K562 (cell line): ENCODE measurements at regions not wholly inside any gene's neighbourhood (a gene's known extent, or its start where the extent isn't known, plus 50 kb on each side); places are given as distances from the start of the nearest gene placed in this dataset.

Experiments used
- CBFA2T3 ChIP-seq: fragments of 450-650 bp; IDR thresholded peaks from 2 replicates; pipeline ENCODE4 v1.6.1; 2017
- KLF6 ChIP-seq: fragments of 250-450 bp; sonication (Bioruptor Pico); IDR thresholded peaks from 2 replicates; pipeline ENCODE4 v1.4.0; 2020; ENCODE audit warnings: mild to moderate bottlenecking, moderate library complexity, borderline replicate concordance
- NR4A1 ChIP-seq, 2 experiments: fragments of 250-450 bp in 1 of 2; fragments of 450-650 bp in 1 of 2; sonication (Bioruptor Pico) in 1 of 2; IDR thresholded peaks; 2 replicates each; pipeline versions ENCODE4 v1.4.0 to v1.6.1; 2016 to 2020; ENCODE audit warnings: mild to moderate bottlenecking in 2 of 2, missing compliant biosample characterization in 1 of 2, missing genetic modification characterization in 1 of 2, moderate library complexity in 1 of 2
- SP2 ChIP-seq: IDR thresholded peaks from 2 replicates; pipeline ENCODE4 v1.6.1; 2011; ENCODE audit warnings: mild to moderate bottlenecking, low read depth, low read length, moderate library complexity; ENCODE audit not compliant: poor library complexity, severe bottlenecking; ENCODE audit errors: extremely low read depth
- ZC3H11A ChIP-seq: IDR thresholded peaks from 2 replicates; pipeline ENCODE4 v1.6.1; 2012; ENCODE audit warnings: low read depth, low read length, improper control_type of control experiment
- ZNF253 ChIP-seq: fragments of 250-450 bp; sonication (Bioruptor Pico); conservative IDR thresholded peaks from 2 replicates; pipeline ENCODE4 v1.6.1; 2021; ENCODE audit warnings: mild to moderate bottlenecking
- TF ChIP-seq, protein P1 (sequence below): fragments of 450-650 bp; conservative IDR thresholded peaks from 2 replicates; pipeline ENCODE4 v1.6.1; 2016; ENCODE audit warnings: missing genetic modification characterization, low read depth, mild to moderate bottlenecking, control low read depth, missing compliant biosample characterization
- TF ChIP-seq, protein P2 (sequence below): fragments of 250-450 bp; sonication (Bioruptor Pico); IDR thresholded peaks from 2 replicates; pipeline ENCODE4 v1.4.0; 2020

DNA sequence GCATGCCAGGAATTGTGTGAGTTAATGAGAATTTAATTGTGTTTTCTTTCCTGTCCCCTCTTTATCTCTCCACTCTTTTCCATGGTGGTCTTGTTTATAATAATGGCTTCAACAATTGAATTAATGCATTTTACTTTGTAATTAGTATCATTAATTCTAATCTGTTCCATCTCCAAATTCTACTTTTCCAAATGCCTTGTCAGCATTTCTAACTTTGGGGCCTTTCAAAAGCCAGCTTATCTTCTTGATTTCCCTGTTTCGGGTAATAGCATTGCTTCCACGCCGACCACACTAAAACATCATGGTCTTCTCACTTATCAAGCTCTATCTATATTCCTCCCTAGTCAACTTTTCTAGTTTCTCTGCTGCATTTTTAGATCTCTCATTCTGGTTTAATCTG, 54.2 kb upstream of the RMST start (continued):
- no peak for TF ChIP-seq KLF6 (CRISPR knock-in tag)
- TF ChIP-seq ZC3H11A: no peak
- TF ChIP-seq CBFA2T3: no peak
- TF ChIP-seq, protein P1, sequence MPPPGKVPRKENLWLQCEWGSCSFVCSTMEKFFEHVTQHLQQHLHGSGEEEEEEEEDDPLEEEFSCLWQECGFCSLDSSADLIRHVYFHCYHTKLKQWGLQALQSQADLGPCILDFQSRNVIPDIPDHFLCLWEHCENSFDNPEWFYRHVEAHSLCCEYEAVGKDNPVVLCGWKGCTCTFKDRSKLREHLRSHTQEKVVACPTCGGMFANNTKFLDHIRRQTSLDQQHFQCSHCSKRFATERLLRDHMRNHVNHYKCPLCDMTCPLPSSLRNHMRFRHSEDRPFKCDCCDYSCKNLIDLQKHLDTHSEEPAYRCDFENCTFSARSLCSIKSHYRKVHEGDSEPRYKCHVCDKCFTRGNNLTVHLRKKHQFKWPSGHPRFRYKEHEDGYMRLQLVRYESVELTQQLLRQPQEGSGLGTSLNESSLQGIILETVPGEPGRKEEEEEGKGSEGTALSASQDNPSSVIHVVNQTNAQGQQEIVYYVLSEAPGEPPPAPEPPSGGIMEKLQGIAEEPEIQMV (tag): no peak
- TF ChIP-seq, protein P2, sequence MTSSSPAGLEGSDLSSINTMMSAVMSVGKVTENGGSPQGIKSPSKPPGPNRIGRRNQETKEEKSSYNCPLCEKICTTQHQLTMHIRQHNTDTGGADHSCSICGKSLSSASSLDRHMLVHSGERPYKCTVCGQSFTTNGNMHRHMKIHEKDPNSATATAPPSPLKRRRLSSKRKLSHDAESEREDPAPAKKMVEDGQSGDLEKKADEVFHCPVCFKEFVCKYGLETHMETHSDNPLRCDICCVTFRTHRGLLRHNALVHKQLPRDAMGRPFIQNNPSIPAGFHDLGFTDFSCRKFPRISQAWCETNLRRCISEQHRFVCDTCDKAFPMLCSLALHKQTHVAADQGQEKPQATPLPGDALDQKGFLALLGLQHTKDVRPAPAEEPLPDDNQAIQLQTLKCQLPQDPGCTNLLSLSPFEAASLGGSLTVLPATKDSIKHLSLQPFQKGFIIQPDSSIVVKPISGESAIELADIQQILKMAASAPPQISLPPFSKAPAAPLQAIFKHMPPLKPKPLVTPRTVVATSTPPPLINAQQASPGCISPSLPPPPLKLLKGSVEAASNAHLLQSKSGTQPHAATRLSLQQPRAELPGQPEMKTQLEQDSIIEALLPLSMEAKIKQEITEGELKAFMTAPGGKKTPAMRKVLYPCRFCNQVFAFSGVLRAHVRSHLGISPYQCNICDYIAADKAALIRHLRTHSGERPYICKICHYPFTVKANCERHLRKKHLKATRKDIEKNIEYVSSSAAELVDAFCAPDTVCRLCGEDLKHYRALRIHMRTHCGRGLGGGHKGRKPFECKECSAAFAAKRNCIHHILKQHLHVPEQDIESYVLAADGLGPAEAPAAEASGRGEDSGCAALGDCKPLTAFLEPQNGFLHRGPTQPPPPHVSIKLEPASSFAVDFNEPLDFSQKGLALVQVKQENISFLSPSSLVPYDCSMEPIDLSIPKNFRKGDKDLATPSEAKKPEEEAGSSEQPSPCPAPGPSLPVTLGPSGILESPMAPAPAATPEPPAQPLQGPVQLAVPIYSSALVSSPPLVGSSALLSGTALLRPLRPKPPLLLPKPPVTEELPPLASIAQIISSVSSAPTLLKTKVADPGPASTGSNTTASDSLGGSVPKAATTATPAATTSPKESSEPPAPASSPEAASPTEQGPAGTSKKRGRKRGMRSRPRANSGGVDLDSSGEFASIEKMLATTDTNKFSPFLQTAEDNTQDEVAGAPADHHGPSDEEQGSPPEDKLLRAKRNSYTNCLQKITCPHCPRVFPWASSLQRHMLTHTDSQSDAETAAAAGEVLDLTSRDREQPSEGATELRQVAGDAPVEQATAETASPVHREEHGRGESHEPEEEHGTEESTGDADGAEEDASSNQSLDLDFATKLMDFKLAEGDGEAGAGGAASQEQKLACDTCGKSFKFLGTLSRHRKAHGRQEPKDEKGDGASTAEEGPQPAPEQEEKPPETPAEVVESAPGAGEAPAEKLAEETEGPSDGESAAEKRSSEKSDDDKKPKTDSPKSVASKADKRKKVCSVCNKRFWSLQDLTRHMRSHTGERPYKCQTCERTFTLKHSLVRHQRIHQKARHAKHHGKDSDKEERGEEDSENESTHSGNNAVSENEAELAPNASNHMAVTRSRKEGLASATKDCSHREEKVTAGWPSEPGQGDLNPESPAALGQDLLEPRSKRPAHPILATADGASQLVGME (CRISPR knock-in tag): no peak
- TF ChIP-seq NR4A1 (CRISPR knock-in tag; IDR thresholded peaks at IDR 0.05): no peak
- TF ChIP-seq NR4A1 (tag; IDR thresholded peaks at IDR 0.05): no peak
- no peak for TF ChIP-seq ZNF253 (CRISPR knock-in tag)
- no peak for TF ChIP-seq SP2
